HepG2 (cell line): ENCODE measurements at regions not wholly inside any gene's neighbourhood (a gene's known extent, or its start where the extent isn't known, plus 50 kb on each side); places are given as distances from the start of the nearest gene placed in this dataset.

Experiments
- ATAC-seq: fragments of 200-7000 bp; cut with Tn5 transposase; 3 replicates; pipeline ENCODE4 v1.9.1; 2020; ENCODE audit warnings: mild to moderate bottlenecking, moderate library complexity
- BruUV-seq: library from RNA; stranded (reverse); fragments of 400-500 nt; replicated peaks from 2 replicates; lab custom pipeline; 2021; lab: Mats Ljungman, UMichigan
- CTCF ChIA-PET: fragments of 300-600 bp; formaldehyde crosslinking; extraction: SDS; loops from one replicate; lab custom pipeline; 2021; ENCODE audit warnings: low total read pairs, inconsistent platforms, low intra/inter-chr PET ratio; lab: Yijun Ruan, JAX
- POLR2A ChIA-PET: fragments of 350-600 bp; sonication (Branson Sonifier 250); formaldehyde crosslinking; loops from one replicate; lab custom pipeline; 2020; ENCODE audit warnings: antibody characterized with exemption, inconsistent platforms; lab: Yijun Ruan, JAX
- DNase-seq: peaks from one replicate; pipeline ENCODE4 v3.0.0-alpha.2; 2015; ENCODE audit warnings: low spot score
- FAIRE-seq: peaks from 3 replicates; lab custom pipeline; 2011; peaks lifted over from hg19 to GRCh38; lab: Jason Lieb, UNC
- H2AFZ ChIP-seq: one replicate; pipeline ENCODE4 v1.6.1; 2011; ENCODE audit warnings: low read length, inconsistent platforms
- H3K27ac ChIP-seq: fragments of 300-600 bp; 3 replicates; pipeline ENCODE4 v1.8.0; 2011; ENCODE audit warnings: mixed run types, mild to moderate bottlenecking, mixed read lengths, low read length, inconsistent platforms; ENCODE audit not compliant: insufficient read depth; ENCODE audit errors: extremely low read length
- H3K27me3 ChIP-seq, 2 experiments: fragments of 200-600 bp in 1 of 2; 2 replicates in 1 of 2; 3 replicates in 1 of 2; pipeline versions ENCODE4 v1.6.0 to v1.8.0; 2011; ENCODE audit warnings: low read length in 2 of 2, mild to moderate bottlenecking in 2 of 2, moderate library complexity in 2 of 2, inconsistent platforms in 1 of 2; ENCODE audit not compliant: insufficient read depth in 2 of 2, control insufficient read depth in 1 of 2
- H3K36me3 ChIP-seq, 2 experiments: fragments of 200-600 bp in 1 of 2; replicated peaks in 1 of 2; 2 replicates in 1 of 2; 3 replicates in 1 of 2; pipeline versions ENCODE4 v1.5.1 to v1.8.0; 2011; ENCODE audit warnings: low read length in 2 of 2, inconsistent platforms in 1 of 2; ENCODE audit not compliant: insufficient read depth in 2 of 2, control insufficient read depth in 1 of 2
- H3K4me1 ChIP-seq: 2 replicates; pipeline ENCODE4 v1.5.1; 2012; ENCODE audit warnings: low read length, inconsistent platforms; ENCODE audit not compliant: insufficient read depth
- H3K4me2 ChIP-seq: 2 replicates; pipeline ENCODE4 v1.6.0; 2011; ENCODE audit warnings: low read depth, low read length, inconsistent platforms
- H3K4me3 ChIP-seq, 3 experiments: fragments of 200-600 bp in 1 of 3; sonication (generic), shearing (Covaris generic) in 1 of 3; replicated peaks in 1 of 3; 2 replicates each; pipeline ENCODE4 v1.5.1; 2011 to 2016; ENCODE audit warnings: low read length in 3 of 3, inconsistent platforms in 2 of 3, low read depth in 2 of 3, mild to moderate bottlenecking in 2 of 3, control low read depth in 1 of 3, mixed read lengths in 1 of 3; ENCODE audit not compliant: insufficient read depth in 1 of 3
- H3K79me2 ChIP-seq: one replicate; pipeline ENCODE4 v1.6.1; 2011; ENCODE audit warnings: low read length, inconsistent platforms; ENCODE audit not compliant: insufficient read depth
- H3K9ac ChIP-seq: 2 replicates; pipeline ENCODE4 v1.6.0; 2011; ENCODE audit warnings: mild to moderate bottlenecking, low read depth, low read length, inconsistent platforms; ENCODE audit not compliant: insufficient read depth
- H3K9me3 ChIP-seq: 2 replicates; pipeline ENCODE4 v1.5.1; 2012; ENCODE audit warnings: mild to moderate bottlenecking, low read length
- H4K20me1 ChIP-seq: 2 replicates; pipeline ENCODE4 v1.6.0; 2011; ENCODE audit warnings: inconsistent platforms, mild to moderate bottlenecking, low read length, moderate library complexity; ENCODE audit not compliant: insufficient read depth
- HES4 ChIP-seq: sonication (generic); formaldehyde crosslinking; IDR thresholded peaks from 2 replicates; pipeline ENCODE4 v1.9.0; 2021; ENCODE audit warnings: mild to moderate bottlenecking, missing genetic modification reagents, borderline replicate concordance
- ISX ChIP-seq: sonication (generic); formaldehyde crosslinking; conservative IDR thresholded peaks from 2 replicates; pipeline ENCODE4 v1.5.0; 2020; ENCODE audit warnings: missing genetic modification reagents
- MAFF ChIP-seq: IDR thresholded peaks from 2 replicates; pipeline ENCODE4 v1.6.1; 2011; ENCODE audit warnings: low read depth, low read length, improper control_type of control experiment
- MAFG ChIP-seq: sonication (generic); formaldehyde crosslinking; IDR thresholded peaks from 2 replicates; pipeline ENCODE4 v1.5.1; 2020; ENCODE audit warnings: mild to moderate bottlenecking, missing genetic modification reagents
- MAFK ChIP-seq, 2 experiments: IDR thresholded peaks in 1 of 2; conservative IDR thresholded peaks in 1 of 2; 2 replicates each; pipeline ENCODE4 v1.6.1; 2011; ENCODE audit warnings: improper control_type of control experiment in 2 of 2, low read length in 2 of 2
- NFATC3 ChIP-seq: sonication (generic); formaldehyde crosslinking; IDR thresholded peaks from 2 replicates; pipeline ENCODE4 v1.5.1; 2020; ENCODE audit warnings: mild to moderate bottlenecking, missing genetic modification reagents
- POLR2G ChIP-seq: fragments of 200-400 bp; formaldehyde crosslinking; IDR thresholded peaks from 2 replicates; pipeline ENCODE4 v1.6.1; 2018; ENCODE audit warnings: mild to moderate bottlenecking, low read depth, low read length, moderate library complexity
- RXRB ChIP-seq: IDR thresholded peaks from 2 replicates; pipeline ENCODE4 v1.6.1; 2016; ENCODE audit warnings: borderline replicate concordance, missing genetic modification reagents, missing compliant biosample characterization
- ZFYVE20 ChIP-seq: sonication (generic); formaldehyde crosslinking; IDR thresholded peaks from 2 replicates; pipeline ENCODE4 v1.8.0; 2023; ENCODE audit warnings: low read depth, mild to moderate bottlenecking, moderate library complexity, missing genetic modification reagents, borderline replicate concordance
- ZNF382 ChIP-seq: sonication (generic); formaldehyde crosslinking; IDR thresholded peaks from 2 replicates; pipeline ENCODE4 v1.5.0; 2020; ENCODE audit warnings: missing genetic modification reagents, mild to moderate bottlenecking, borderline replicate concordance
- ZNF431 ChIP-seq: sonication (generic); formaldehyde crosslinking; IDR thresholded peaks from 2 replicates; pipeline ENCODE4 v1.9.0; 2022; ENCODE audit warnings: missing genetic modification reagents, low read depth, mild to moderate bottlenecking, borderline replicate concordance
- ZNF644 ChIP-seq: IDR thresholded peaks from 2 replicates; pipeline ENCODE4 v1.6.1; 2016; ENCODE audit warnings: low read depth
- ZNF740 ChIP-seq: sonication (generic); formaldehyde crosslinking; IDR thresholded peaks from 2 replicates; pipeline ENCODE4 v1.4.0; 2020; ENCODE audit warnings: missing genetic modification reagents
- WGBS: methylation state at CpG from one replicate; pipeline ENCODE4 v1.1.6; 2017; ENCODE audit warnings: low lambda C conversion rate; 5-methylcytosine and 5-hydroxymethylcytosine counted together
- in situ Hi-C: cut with HindIII; loops from 2 replicates; pipeline ENCODE4 v1.10.0; 2017; ENCODE audit warnings: low pct_unique_long_range_greater_than_20kb; ENCODE audit not compliant: extremely low pct_ligation_motif_present
- intact Hi-C: fragments of 100-400 bp; cut with micrococcal nuclease; formaldehyde crosslinking; loops from one replicate; pipeline ENCODE4 v1.10.0; 2022; ENCODE audit not compliant: unreplicated experiment
- TF ChIP-seq, protein P1 (sequence below): sonication (generic); formaldehyde crosslinking; conservative IDR thresholded peaks from 2 replicates; pipeline ENCODE4 v1.4.0; 2020; ENCODE audit warnings: missing genetic modification reagents

DNA sequence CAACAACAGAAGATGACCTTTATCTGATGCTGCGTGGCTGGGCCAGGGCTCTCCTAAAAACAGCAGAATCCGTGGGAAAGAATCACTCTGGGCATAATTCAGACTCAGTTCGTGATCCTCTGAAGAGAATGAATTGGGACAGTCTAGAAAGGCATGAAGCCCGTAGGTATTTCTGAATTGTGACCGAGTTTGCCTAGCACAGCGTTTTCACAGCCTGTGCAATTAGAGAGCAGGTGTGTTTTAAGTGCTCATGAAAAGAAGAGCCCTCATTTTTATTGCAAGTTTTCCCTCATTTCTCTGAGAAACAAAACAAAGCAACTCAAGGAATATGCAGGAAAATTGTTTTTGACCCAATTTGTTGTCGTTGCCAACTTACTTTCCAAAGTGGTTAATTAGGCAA lies 366.2 kb downstream of the WDR11 start:
- WGBS = 16% methylated on average over 7 of the region's 7 CpGs
- H3K4me3 ChIP-seq = no peak overlapping the region
- intact Hi-C loops = no loop called here
- no peak overlapping the region for H3K9ac ChIP-seq
- H2AFZ ChIP-seq = no peak overlapping the region
- no TSS peak for BruUV-seq
- no peaks in the 10 kb centered on the region for H4K20me1 ChIP-seq
- ChIA-PET CTCF (no interaction called here), POLR2A (no interaction called here)
- DNase-seq (no peak), FAIRE-seq (no peak), ATAC-seq (no peak)
- TF ChIP-seq HES4 (no peak), RXRB (CRISPR knock-in tag) (no peak), MAFF (0 out of 2 replicates have a peak, but pooled peaks have one; percentile 4), MAFK (conservative IDR thresholded peaks at IDR 0.05 in 1 of 2, IDR thresholded peaks at IDR 0.05 in 1 of 2; ENCODE audit: low read length in 2 of 2) (peak in 1 of 2 experiments; percentile 17; a peak in 2 of 4 replicates)
- H3K4me1 ChIP-seq = no peaks in the 10 kb centered on the region
- no peaks in the 10 kb centered on the region for H3K9me3 ChIP-seq
- no peaks in the 10 kb centered on the region for H3K79me2 ChIP-seq
- H3K36me3 ChIP-seq = no peaks in the 10 kb centered on the region
- in situ Hi-C loops = no loop called here
- H3K4me2 ChIP-seq = no peak overlapping the region
- no peak overlapping the region for H3K27ac ChIP-seq
- H3K27me3 ChIP-seq = no peaks in the 10 kb centered on the region; a peak in 1 of 5 replicates

DNA sequence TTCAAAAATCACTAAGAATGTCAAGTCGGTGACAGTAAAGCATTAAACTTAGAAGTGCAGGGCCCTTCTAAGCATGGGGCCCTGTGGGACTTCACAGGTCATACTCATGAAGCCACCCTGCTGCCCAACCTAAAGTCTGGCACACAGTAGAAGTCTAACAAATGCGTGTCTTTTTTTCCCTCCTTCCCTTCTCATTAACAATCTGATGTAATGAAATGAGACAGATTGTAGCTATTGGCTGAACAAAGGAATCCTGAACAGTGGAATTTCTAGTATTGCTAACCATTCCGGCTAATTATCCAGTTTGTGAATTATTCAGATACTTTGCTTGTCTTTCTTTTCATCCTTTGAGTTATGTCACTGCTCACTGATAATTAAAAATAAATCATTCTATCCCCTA lies 369.9 kb downstream of the WDR11 start:
- no peak for DNase-seq
- Histone ChIP-seq H3K4me2 (no peak overlapping the region), H2AFZ (no peak overlapping the region), H3K9ac (no peak overlapping the region), H3K4me3 (no peak overlapping the region), H3K27me3 (no peaks in the 10 kb centered on the region; a peak in 1 of 5 replicates), H3K27ac (no peak overlapping the region), H3K9me3 (no peaks in the 10 kb centered on the region), H3K36me3 (no peaks in the 10 kb centered on the region), H4K20me1 (no peaks in the 10 kb centered on the region), H3K4me1 (no peaks in the 10 kb centered on the region), H3K79me2 (no peaks in the 10 kb centered on the region)
- BruUV-seq = no TSS peak
- no peak for FAIRE-seq
- intact Hi-C loops (no loop called here), in situ Hi-C loops (no loop called here)
- ATAC-seq = no peak
- ChIA-PET CTCF (no interaction called here), POLR2A (no interaction called here)
- TF ChIP-seq ZNF740 (no peak), ISX (CRISPR knock-in tag) (no peak), POLR2G (no peak), NFATC3 (CRISPR knock-in tag) (no peak), ZFYVE20 (CRISPR knock-in tag) (no peak), ZNF644 (no peak), ZNF431 (CRISPR knock-in tag) (no peak), ZNF382 (CRISPR knock-in tag) (no peak), MAFG (CRISPR knock-in tag) (no peak)
- TF ChIP-seq, protein P1, sequence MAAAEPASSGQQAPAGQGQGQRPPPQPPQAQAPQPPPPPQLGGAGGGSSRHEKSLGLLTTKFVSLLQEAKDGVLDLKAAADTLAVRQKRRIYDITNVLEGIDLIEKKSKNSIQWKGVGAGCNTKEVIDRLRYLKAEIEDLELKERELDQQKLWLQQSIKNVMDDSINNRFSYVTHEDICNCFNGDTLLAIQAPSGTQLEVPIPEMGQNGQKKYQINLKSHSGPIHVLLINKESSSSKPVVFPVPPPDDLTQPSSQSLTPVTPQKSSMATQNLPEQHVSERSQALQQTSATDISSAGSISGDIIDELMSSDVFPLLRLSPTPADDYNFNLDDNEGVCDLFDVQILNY (CRISPR knock-in tag) = no peak
- WGBS = 34% methylated on average over 3 of the region's 3 CpGs
